IPS DF 4.7 (cell line): ENCODE measurements at regions not wholly inside any gene's neighbourhood (a gene's known extent, or its start where the extent isn't known, plus 50 kb on each side); places are given as distances from the start of the nearest gene placed in this dataset.

Source experiments
- DNase-seq: peaks from one replicate; pipeline ENCODE4 v3.0.0-alpha.2; 2013; ENCODE audit warnings: low spot score; ENCODE audit errors: extremely low read depth

GRCh38 chr2:172328103-172328841 is 99.1 kb upstream of the ITGA6 start:
- no peak for DNase-seq

GRCh38 chr2:172329416-172329773 is 98.0 kb upstream of the ITGA6 start:
- DNase-seq, result no peak

GRCh38 chr2:172329774-172330671 is 97.4 kb upstream of the ITGA6 start:
- no peak for DNase-seq

- DNase-seq, result no peak
Observed at GRCh38 chr2:172332507-172332906, 94.9 kb upstream of the ITGA6 start.

- no peak for DNase-seq
Observed at GRCh38 chr2:172333235-172333977, 94.0 kb upstream of the ITGA6 start.

GRCh38 chr2:172333978-172334330 is 93.4 kb upstream of the ITGA6 start:
- DNase-seq, result no peak

GRCh38 chr2:172334988-172335387 is 92.4 kb upstream of the ITGA6 start:
- DNase-seq, result no peak

GRCh38 chr2:172335736-172336135 is 91.7 kb upstream of the ITGA6 start:
- DNase-seq, result no peak

- no peak for DNase-seq
Observed at GRCh38 chr2:172336681-172337080, 90.7 kb upstream of the ITGA6 start.

GRCh38 chr2:172339371-172340010 is 87.9 kb upstream of the ITGA6 start:
- no peak for DNase-seq

GRCh38 chr2:172340394-172340793 is 87.0 kb upstream of the ITGA6 start:
- DNase-seq, result no peak

GRCh38 chr2:172342078-172342477 is 85.3 kb upstream of the ITGA6 start:
- no peak for DNase-seq

GRCh38 chr2:172342611-172343010 is 84.8 kb upstream of the ITGA6 start:
- DNase-seq, result no peak

- DNase-seq, result no peak
Observed at GRCh38 chr2:172344159-172344558, 83.2 kb upstream of the ITGA6 start.

GRCh38 chr2:172345956-172346555 is 81.3 kb upstream of the ITGA6 start:
- no peak for DNase-seq

GRCh38 chr2:172348555-172349288 is 78.7 kb upstream of the ITGA6 start:
- DNase-seq, result no peak

GRCh38 chr2:172350839-172351479 is 76.4 kb upstream of the ITGA6 start:
- no peak for DNase-seq

GRCh38 chr2:172351586-172351985 is 75.8 kb upstream of the ITGA6 start:
- DNase-seq, result no peak

- DNase-seq, result no peak
Observed at GRCh38 chr2:172354347-172354746, 73.0 kb upstream of the ITGA6 start.

GRCh38 chr2:172357442-172357841 is 69.9 kb upstream of the ITGA6 start:
- no peak for DNase-seq
